Coronary artery (tissue), 2 donors: ENCODE measurements at regions not wholly inside any gene's neighbourhood (a gene's known extent, or its start where the extent isn't known, plus 50 kb on each side); places are given as distances from the start of the nearest gene placed in this dataset.

ENCODE experiments used
- DNase-seq: peaks from one replicate; pipeline ENCODE4 v3.0.0-alpha.2; 2017; ENCODE audit warnings: low spot score
- H3K27ac ChIP-seq, 2 donors: fragments of 200-600 bp; sonication (generic); one replicate each; pipeline ENCODE4 v1.5.1; 2016 to 2019
- H3K4me3 ChIP-seq: fragments of 200-600 bp; sonication (generic); 2 replicates; pipeline ENCODE4 v1.5.1; 2016; ENCODE audit warnings: mild to moderate bottlenecking, moderate library complexity
- TF ChIP-seq, protein P1 (sequence below): fragments of 200-600 bp; sonication (generic); IDR thresholded peaks from one replicate; pipeline ENCODE4 v1.5.1; 2019; ENCODE audit warnings: antibody characterized with exemption

GRCh38 chr1:59180735-59181134 lies 116.2 kb upstream of the FGGY start:
- TF ChIP-seq, protein P1, sequence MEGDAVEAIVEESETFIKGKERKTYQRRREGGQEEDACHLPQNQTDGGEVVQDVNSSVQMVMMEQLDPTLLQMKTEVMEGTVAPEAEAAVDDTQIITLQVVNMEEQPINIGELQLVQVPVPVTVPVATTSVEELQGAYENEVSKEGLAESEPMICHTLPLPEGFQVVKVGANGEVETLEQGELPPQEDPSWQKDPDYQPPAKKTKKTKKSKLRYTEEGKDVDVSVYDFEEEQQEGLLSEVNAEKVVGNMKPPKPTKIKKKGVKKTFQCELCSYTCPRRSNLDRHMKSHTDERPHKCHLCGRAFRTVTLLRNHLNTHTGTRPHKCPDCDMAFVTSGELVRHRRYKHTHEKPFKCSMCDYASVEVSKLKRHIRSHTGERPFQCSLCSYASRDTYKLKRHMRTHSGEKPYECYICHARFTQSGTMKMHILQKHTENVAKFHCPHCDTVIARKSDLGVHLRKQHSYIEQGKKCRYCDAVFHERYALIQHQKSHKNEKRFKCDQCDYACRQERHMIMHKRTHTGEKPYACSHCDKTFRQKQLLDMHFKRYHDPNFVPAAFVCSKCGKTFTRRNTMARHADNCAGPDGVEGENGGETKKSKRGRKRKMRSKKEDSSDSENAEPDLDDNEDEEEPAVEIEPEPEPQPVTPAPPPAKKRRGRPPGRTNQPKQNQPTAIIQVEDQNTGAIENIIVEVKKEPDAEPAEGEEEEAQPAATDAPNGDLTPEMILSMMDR = no peak
- H3K27ac ChIP-seq = peak overlapping the region; percentile 32 to 44
- H3K4me3 ChIP-seq = no peak overlapping the region
- DNase-seq = no peak

- H3K27ac ChIP-seq = no peak overlapping the region
- DNase-seq = no peak
These were observed 113.1 kb upstream of the FGGY start for GRCh38 chr1:59183749-59184317.

GRCh38 chr1:59184365-59184905 lies 112.5 kb upstream of the FGGY start:
- no peak for DNase-seq
- Histone ChIP-seq H3K4me3 (no peak overlapping the region), H3K27ac (no peak overlapping the region)
- TF ChIP-seq, protein P1 = no peak

More at GRCh38 chr1:59183749-59184317, 113.1 kb upstream of the FGGY start:
- TF ChIP-seq, protein P1 = no peak
- no peak overlapping the region for H3K4me3 ChIP-seq

GRCh38 chr1:59185163-59185860 lies 111.6 kb upstream of the FGGY start:
- peak overlapping the region in 1 of 2 donors; percentile 7 for H3K27ac ChIP-seq
- H3K4me3 ChIP-seq = no peak overlapping the region
- TF ChIP-seq, protein P1 = no peak
- no peak for DNase-seq

GRCh38 chr1:59186656-59187055 lies 110.2 kb upstream of the FGGY start:
- DNase-seq = no peak
- TF ChIP-seq, protein P1 = no peak
- Histone ChIP-seq H3K4me3 (no peak overlapping the region), H3K27ac (peak overlapping the region in 1 of 2 donors; percentile 15)

GRCh38 chr1:59188413-59189213 lies 108.3 kb upstream of the FGGY start:
- TF ChIP-seq, protein P1 = no peak
- H3K27ac ChIP-seq = peak overlapping the region in 1 of 2 donors; percentile 16
- no peak for DNase-seq
- H3K4me3 ChIP-seq = no peak overlapping the region
